Liver (tissue), 3 donors: ENCODE measurements at regions not wholly inside any gene's neighbourhood (a gene's known extent, or its start where the extent isn't known, plus 50 kb on each side); places are given as distances from the start of the nearest gene placed in this dataset.

Experiments used
- EGR1 ChIP-seq, 2 donors: IDR thresholded peaks; 2 replicates each; pipeline ENCODE4 v1.6.1; 2016 to 2018; ENCODE audit warnings: antibody characterized with exemption in 2 of 2, low read depth in 2 of 2
- JUND ChIP-seq, 2 donors: IDR thresholded peaks; 2 replicates each; pipeline ENCODE4 v1.6.1; 2016; ENCODE audit warnings: antibody characterized with exemption in 2 of 2
- NR2F2 ChIP-seq: IDR thresholded peaks from 2 replicates; pipeline ENCODE4 v1.6.1; 2016; ENCODE audit warnings: antibody characterized with exemption
- RAD21 ChIP-seq, 2 donors: IDR thresholded peaks; 2 replicates each; pipeline ENCODE4 v1.6.1; 2016; ENCODE audit warnings: antibody characterized with exemption in 2 of 2, mild to moderate bottlenecking in 2 of 2
- REST ChIP-seq: IDR thresholded peaks from 2 replicates; pipeline ENCODE4 v1.6.1; 2016; ENCODE audit warnings: antibody characterized with exemption, mild to moderate bottlenecking
- RXRA ChIP-seq, 2 donors: IDR thresholded peaks; 2 replicates each; pipeline ENCODE4 v1.6.1; 2017 to 2018; ENCODE audit warnings: antibody characterized with exemption in 2 of 2, mild to moderate bottlenecking in 1 of 2
- SP1 ChIP-seq: IDR thresholded peaks from 2 replicates; pipeline ENCODE4 v1.6.1; 2018; ENCODE audit warnings: antibody characterized with exemption, mild to moderate bottlenecking
- TAF1 ChIP-seq: conservative IDR thresholded peaks from 2 replicates; pipeline ENCODE4 v1.6.1; 2016; ENCODE audit warnings: antibody characterized with exemption, mild to moderate bottlenecking
- YY1 ChIP-seq: IDR thresholded peaks from 2 replicates; pipeline ENCODE4 v1.6.1; 2016; ENCODE audit warnings: antibody characterized with exemption, mild to moderate bottlenecking
- TF ChIP-seq, protein P1 (sequence below): fragments of 150-350 bp; IDR thresholded peaks from 2 replicates; pipeline ENCODE4 v1.5.1; 2017; ENCODE audit warnings: improper control_type of control experiment, low read depth, low read length; ENCODE audit not compliant: missing input control
- TF ChIP-seq, protein P2 (sequence below): IDR thresholded peaks from 2 replicates; pipeline ENCODE4 v1.6.1; 2016; ENCODE audit warnings: antibody characterized with exemption
- donor health status: healthy.
- donor health status: healthy.

DNA sequence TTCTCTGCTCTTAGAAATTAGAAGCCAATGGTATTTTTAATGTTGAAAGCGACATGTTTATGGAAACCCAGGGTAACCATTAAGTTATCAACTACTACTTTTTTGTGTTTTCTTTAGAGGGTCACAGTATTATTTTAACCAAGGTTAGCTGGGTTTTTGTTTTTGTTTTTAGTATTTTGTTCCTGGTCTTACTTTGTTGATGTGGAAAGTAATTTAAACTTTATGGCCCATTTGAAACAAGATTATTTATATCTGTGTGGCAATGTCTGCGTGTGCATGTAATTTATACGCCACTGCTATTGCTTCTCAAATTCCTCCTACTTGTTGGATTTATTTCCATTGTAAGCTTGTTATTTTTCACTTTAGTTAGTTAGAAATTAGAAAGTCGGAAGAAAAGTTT is 722.1 kb upstream of the NR2F2 start:
- no peak for TF ChIP-seq JUND (IDR thresholded peaks at IDR 0.05)
- TF ChIP-seq, protein P1, sequence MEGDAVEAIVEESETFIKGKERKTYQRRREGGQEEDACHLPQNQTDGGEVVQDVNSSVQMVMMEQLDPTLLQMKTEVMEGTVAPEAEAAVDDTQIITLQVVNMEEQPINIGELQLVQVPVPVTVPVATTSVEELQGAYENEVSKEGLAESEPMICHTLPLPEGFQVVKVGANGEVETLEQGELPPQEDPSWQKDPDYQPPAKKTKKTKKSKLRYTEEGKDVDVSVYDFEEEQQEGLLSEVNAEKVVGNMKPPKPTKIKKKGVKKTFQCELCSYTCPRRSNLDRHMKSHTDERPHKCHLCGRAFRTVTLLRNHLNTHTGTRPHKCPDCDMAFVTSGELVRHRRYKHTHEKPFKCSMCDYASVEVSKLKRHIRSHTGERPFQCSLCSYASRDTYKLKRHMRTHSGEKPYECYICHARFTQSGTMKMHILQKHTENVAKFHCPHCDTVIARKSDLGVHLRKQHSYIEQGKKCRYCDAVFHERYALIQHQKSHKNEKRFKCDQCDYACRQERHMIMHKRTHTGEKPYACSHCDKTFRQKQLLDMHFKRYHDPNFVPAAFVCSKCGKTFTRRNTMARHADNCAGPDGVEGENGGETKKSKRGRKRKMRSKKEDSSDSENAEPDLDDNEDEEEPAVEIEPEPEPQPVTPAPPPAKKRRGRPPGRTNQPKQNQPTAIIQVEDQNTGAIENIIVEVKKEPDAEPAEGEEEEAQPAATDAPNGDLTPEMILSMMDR, result no peak
- no peak for TF ChIP-seq TAF1
- no peak for TF ChIP-seq RAD21 (IDR thresholded peaks at IDR 0.05)
- TF ChIP-seq, protein P2, sequence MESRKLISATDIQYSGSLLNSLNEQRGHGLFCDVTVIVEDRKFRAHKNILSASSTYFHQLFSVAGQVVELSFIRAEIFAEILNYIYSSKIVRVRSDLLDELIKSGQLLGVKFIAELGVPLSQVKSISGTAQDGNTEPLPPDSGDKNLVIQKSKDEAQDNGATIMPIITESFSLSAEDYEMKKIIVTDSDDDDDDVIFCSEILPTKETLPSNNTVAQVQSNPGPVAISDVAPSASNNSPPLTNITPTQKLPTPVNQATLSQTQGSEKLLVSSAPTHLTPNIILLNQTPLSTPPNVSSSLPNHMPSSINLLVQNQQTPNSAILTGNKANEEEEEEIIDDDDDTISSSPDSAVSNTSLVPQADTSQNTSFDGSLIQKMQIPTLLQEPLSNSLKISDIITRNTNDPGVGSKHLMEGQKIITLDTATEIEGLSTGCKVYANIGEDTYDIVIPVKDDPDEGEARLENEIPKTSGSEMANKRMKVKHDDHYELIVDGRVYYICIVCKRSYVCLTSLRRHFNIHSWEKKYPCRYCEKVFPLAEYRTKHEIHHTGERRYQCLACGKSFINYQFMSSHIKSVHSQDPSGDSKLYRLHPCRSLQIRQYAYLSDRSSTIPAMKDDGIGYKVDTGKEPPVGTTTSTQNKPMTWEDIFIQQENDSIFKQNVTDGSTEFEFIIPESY, result no peak
- TF ChIP-seq EGR1 (IDR thresholded peaks at IDR 0.05; ENCODE audit: low read depth in 2 of 2), result no peak
- no peak for TF ChIP-seq REST
- no peak for TF ChIP-seq YY1
- TF ChIP-seq SP1, result no peak
- TF ChIP-seq RXRA (IDR thresholded peaks at IDR 0.05), result no peak
- TF ChIP-seq NR2F2, result no peak
